Ovary (tissue), 7 donors: ENCODE measurements at regions not wholly inside any gene's neighbourhood (a gene's known extent, or its start where the extent isn't known, plus 50 kb on each side); places are given as distances from the start of the nearest gene placed in this dataset.

Source experiments
- DNase-seq, 5 donors: peaks; one replicate each; pipeline ENCODE4 v3.0.0-alpha.2; 2019 to 2020
- H3K27ac ChIP-seq, 2 donors: fragments of 200-600 bp; one replicate each; pipeline versions ENCODE4 v1.5.1 to v1.8.0; 2019 to 2022
- H3K27me3 ChIP-seq: fragments of 200-600 bp; one replicate; pipeline ENCODE4 v1.8.0; 2022
- H3K36me3 ChIP-seq: fragments of 200-600 bp; sonication (generic); one replicate; pipeline ENCODE4 v1.5.1; 2019
- H3K4me1 ChIP-seq: one replicate; pipeline ENCODE4 v1.8.1; 2013; ENCODE audit warnings: mild to moderate bottlenecking, moderate library complexity; ENCODE audit not compliant: insufficient read depth
- H3K4me3 ChIP-seq: fragments of 200-600 bp; sonication (generic); one replicate; pipeline ENCODE4 v1.5.1; 2017
- H3K9me3 ChIP-seq, 2 donors: fragments of 200-600 bp in 1 of 2; sonication (generic) in 1 of 2; one replicate each; pipeline versions ENCODE4 v1.5.1 to v1.8.1; 2013 to 2019; ENCODE audit warnings: mild to moderate bottlenecking in 1 of 2, moderate library complexity in 1 of 2
- CTCF ChIP-seq, 3 donors: fragments of 450-650 bp in 2 of 3; fragments of 200-600 bp in 1 of 3; IDR thresholded peaks; one replicate each; pipeline versions ENCODE4 v1.5.1 to v1.8.0; 2016 to 2022; ENCODE audit warnings: antibody characterized with exemption in 3 of 3, mild to moderate bottlenecking in 1 of 3
- EP300 ChIP-seq: sonication (generic); formaldehyde crosslinking; IDR thresholded peaks from one replicate; pipeline ENCODE4 v1.6.1; 2017; ENCODE audit warnings: antibody characterized with exemption
- POLR2A ChIP-seq: fragments of 450-650 bp; IDR thresholded peaks from one replicate; pipeline ENCODE4 v1.6.1; 2017; ENCODE audit warnings: antibody characterized with exemption, mild to moderate bottlenecking, moderate library complexity
- WGBS, 3 donors: extraction: QIAGEN DNeasy Blood & Tissue Kit in 1 of 3; methylation state at CpG; one replicate each; pipeline versions ENCODE4 v1.1.5 to v1.1.7; 2013 to 2017; 5-methylcytosine and 5-hydroxymethylcytosine counted together
- intact Hi-C, 4 donors: fragments of 100-400 bp; cut with DNase I; formaldehyde crosslinking; loops; one replicate each; pipeline versions ENCODE4 v1.11.0 to v1.15.1; 2022 to 2023
- donor health status: DM: no; HTN: no; CAD: no; lungs with moderate emphysema.
- donor health status: DM: no; HTN: no; CAD: no.
- donor health status: Bipolar disorder and iron deficiency.
- donor health status: DM: no; HTN: no; CAD: no.
- donor health status: DM: yes; HTN: yes; CAD: no.

GRCh38 chr13:77431449-77431848 lies 104.1 kb upstream of the SCEL start:
- DNase-seq: no peak
- Histone ChIP-seq H3K27ac (no peak overlapping the region), H3K9me3 (no peaks in the 10 kb centered on the region), H3K4me3 (no peak overlapping the region), H3K4me1 (no peaks in the 10 kb centered on the region), H3K27me3 (no peaks in the 10 kb centered on the region), H3K36me3 (no peaks in the 10 kb centered on the region)
- TF ChIP-seq CTCF (IDR thresholded peaks at IDR 0.05): no peak
- no peak for TF ChIP-seq POLR2A
- TF ChIP-seq EP300: no peak
- intact Hi-C loops: no loop called here

GRCh38 chr13:77430377-77430951 lies 103.6 kb upstream of the MYCBP2 start:
- Histone ChIP-seq H3K4me3 (no peak overlapping the region), H3K36me3 (no peaks in the 10 kb centered on the region), H3K4me1 (no peaks in the 10 kb centered on the region), H3K27ac (no peak overlapping the region), H3K27me3 (no peaks in the 10 kb centered on the region), H3K9me3 (no peaks in the 10 kb centered on the region)
- no peak for TF ChIP-seq POLR2A
- TF ChIP-seq EP300: no peak
- no peak for TF ChIP-seq CTCF (IDR thresholded peaks at IDR 0.05)
- intact Hi-C loops: no loop called here
- DNase-seq: no peak
- WGBS, 3 donors: 91 to 97% (median 96%) methylated on average over 2 of the region's 2 CpGs

GRCh38 chr13:77429320-77430142 lies 102.6 kb upstream of the MYCBP2 start:
- Histone ChIP-seq H3K4me1 (no peaks in the 10 kb centered on the region), H3K27ac (no peak overlapping the region), H3K9me3 (no peaks in the 10 kb centered on the region), H3K4me3 (no peak overlapping the region), H3K36me3 (no peaks in the 10 kb centered on the region), H3K27me3 (no peaks in the 10 kb centered on the region)
- TF ChIP-seq CTCF (IDR thresholded peaks at IDR 0.05) (no peak), EP300 (no peak), POLR2A (no peak)
- no peak for DNase-seq
- intact Hi-C loops: no loop called here
- WGBS, 3 donors: 62 to 71% (median 62%) methylated on average over 8 of the region's 8 CpGs

GRCh38 chr13:77425705-77426104 lies 98.8 kb upstream of the MYCBP2 start:
- H3K9me3 ChIP-seq: no peaks in the 10 kb centered on the region
- no peak overlapping the region for H3K27ac ChIP-seq
- 74 to 92% (median 84%) methylated on average over 5 of the region's 5 CpGs for WGBS, 3 donors
- TF ChIP-seq EP300 (no peak), CTCF (IDR thresholded peaks at IDR 0.05) (no peak), POLR2A (no peak)
- no peak for DNase-seq
- no peaks in the 10 kb centered on the region for H3K27me3 ChIP-seq
- intact Hi-C loops: no loop called here
- H3K4me1 ChIP-seq: peaks cover 2% of the 10 kb centered on the region
- no peaks in the 10 kb centered on the region for H3K36me3 ChIP-seq
- no peak overlapping the region for H3K4me3 ChIP-seq
